ENCODE measurements at regions not wholly inside any gene's neighbourhood (a gene's known extent, or its start where the extent isn't known, plus 50 kb on each side); places are given as distances from the start of the nearest gene placed in this dataset.

DNA sequence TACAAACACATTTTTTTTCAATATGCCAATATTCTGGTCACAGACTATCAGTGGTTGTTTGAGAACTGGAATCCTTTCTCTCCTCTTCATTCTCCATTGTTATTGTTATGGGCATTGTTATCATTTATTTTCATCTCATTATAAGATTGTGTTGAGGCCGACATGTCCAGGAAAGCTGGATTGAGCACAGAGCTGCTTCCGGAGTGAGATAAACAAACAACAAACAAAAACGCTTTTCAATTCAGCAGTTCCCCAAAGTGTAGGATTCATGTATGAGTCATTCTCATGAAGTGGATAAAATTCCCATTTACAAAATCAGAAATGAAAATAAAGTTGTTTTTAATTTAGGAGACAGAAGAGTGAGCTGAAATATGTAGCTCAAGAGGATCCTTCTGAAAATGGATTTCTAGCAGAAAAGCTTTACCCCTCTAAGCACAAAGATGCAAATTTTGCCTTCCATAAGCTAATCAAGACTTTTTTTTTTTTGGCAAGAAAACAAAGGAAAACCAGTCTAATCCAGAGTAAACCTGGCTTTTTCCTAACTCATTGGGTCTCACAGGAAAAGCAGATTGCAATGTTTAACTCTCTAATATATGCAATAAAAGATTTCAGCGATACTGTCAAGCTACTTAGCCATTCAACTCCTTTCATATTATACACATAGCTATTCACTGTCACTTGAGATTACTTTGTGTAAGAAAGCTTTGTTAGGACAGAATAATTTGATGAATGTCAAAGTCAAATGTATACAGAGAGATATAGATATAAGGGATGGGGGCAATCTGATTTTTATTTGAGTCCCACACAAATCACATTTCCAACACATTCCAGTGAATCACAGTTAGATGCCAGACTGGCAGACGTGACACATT is 1441.7 kb upstream of the CELF4 start:
- H3K27ac Mint-ChIP-seq: no peak overlapping the region; the same call in 1 of the 2 replicates
- Histone ChIP-seq H3K27me3 (ENCODE audit: insufficient read depth) (no peaks in the 10 kb centered on the region), H3K27ac (ENCODE audit: low read depth) (no peak overlapping the region), H3K4me2 (no peak overlapping the region), H3K79me2 (replicated peaks; ENCODE audit: insufficient read depth) (no peaks in the 10 kb centered on the region), H3K9me2 (ENCODE audit: insufficient read depth) (no peaks in the 10 kb centered on the region), H3F3A (replicated peaks; ENCODE audit: low read depth) (no peaks in the 10 kb centered on the region), H4K20me1 (replicated peaks; ENCODE audit: insufficient read depth) (no peaks in the 10 kb centered on the region), H3K4me3 (no peak overlapping the region), H2AFZ (no peak overlapping the region), H3K4me1 (ENCODE audit: insufficient read depth) (no peaks in the 10 kb centered on the region), H3K36me3 (ENCODE audit: insufficient read depth) (peaks cover 8% of the 10 kb centered on the region; the same call in 1 of the 2 replicates)
- H3K9me3 Mint-ChIP-seq: peaks cover 22% of the 10 kb centered on the region
- ATAC-seq: no peak
- peaks cover 16% of the 10 kb centered on the region; the same call in 2 of the 3 replicates for H3K36me3 Mint-ChIP-seq (ENCODE audit: low read depth)
- DNase-seq (ENCODE audit: low spot score): no peak
- TF ChIP-seq CREB1 (CRISPR knock-in tag; IDR thresholded peaks at IDR 0.05; ENCODE audit: low read depth) (no peak), EZH2phosphoT487 (IDR thresholded peaks at IDR 0.05; ENCODE audit: unreplicated experiment) (no peak), STAT1 (IDR thresholded peaks at IDR 0.05; ENCODE audit: unreplicated experiment) (no peak), JUNB (IDR thresholded peaks at IDR 0.05; ENCODE audit: unreplicated experiment) (no peak), POLR2AphosphoS5 (IDR thresholded peaks at IDR 0.05; ENCODE audit: low read depth) (no peak), EZH2 (IDR thresholded peaks at IDR 0.05; ENCODE audit: low read depth, unreplicated experiment) (no peak), NANOG (IDR thresholded peaks at IDR 0.05; ENCODE audit: borderline replicate concordance) (no peak), ZNF331 (CRISPR knock-in tag; IDR thresholded peaks at IDR 0.05; ENCODE audit: low read depth) (no peak), ZNF114 (CRISPR knock-in tag; IDR thresholded peaks at IDR 0.05) (no peak)
- TF ChIP-seq, protein P1, sequence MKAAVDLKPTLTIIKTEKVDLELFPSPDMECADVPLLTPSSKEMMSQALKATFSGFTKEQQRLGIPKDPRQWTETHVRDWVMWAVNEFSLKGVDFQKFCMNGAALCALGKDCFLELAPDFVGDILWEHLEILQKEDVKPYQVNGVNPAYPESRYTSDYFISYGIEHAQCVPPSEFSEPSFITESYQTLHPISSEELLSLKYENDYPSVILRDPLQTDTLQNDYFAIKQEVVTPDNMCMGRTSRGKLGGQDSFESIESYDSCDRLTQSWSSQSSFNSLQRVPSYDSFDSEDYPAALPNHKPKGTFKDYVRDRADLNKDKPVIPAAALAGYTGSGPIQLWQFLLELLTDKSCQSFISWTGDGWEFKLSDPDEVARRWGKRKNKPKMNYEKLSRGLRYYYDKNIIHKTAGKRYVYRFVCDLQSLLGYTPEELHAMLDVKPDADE (IDR thresholded peaks at IDR 0.05): no peak
- TF ChIP-seq, protein P2, sequence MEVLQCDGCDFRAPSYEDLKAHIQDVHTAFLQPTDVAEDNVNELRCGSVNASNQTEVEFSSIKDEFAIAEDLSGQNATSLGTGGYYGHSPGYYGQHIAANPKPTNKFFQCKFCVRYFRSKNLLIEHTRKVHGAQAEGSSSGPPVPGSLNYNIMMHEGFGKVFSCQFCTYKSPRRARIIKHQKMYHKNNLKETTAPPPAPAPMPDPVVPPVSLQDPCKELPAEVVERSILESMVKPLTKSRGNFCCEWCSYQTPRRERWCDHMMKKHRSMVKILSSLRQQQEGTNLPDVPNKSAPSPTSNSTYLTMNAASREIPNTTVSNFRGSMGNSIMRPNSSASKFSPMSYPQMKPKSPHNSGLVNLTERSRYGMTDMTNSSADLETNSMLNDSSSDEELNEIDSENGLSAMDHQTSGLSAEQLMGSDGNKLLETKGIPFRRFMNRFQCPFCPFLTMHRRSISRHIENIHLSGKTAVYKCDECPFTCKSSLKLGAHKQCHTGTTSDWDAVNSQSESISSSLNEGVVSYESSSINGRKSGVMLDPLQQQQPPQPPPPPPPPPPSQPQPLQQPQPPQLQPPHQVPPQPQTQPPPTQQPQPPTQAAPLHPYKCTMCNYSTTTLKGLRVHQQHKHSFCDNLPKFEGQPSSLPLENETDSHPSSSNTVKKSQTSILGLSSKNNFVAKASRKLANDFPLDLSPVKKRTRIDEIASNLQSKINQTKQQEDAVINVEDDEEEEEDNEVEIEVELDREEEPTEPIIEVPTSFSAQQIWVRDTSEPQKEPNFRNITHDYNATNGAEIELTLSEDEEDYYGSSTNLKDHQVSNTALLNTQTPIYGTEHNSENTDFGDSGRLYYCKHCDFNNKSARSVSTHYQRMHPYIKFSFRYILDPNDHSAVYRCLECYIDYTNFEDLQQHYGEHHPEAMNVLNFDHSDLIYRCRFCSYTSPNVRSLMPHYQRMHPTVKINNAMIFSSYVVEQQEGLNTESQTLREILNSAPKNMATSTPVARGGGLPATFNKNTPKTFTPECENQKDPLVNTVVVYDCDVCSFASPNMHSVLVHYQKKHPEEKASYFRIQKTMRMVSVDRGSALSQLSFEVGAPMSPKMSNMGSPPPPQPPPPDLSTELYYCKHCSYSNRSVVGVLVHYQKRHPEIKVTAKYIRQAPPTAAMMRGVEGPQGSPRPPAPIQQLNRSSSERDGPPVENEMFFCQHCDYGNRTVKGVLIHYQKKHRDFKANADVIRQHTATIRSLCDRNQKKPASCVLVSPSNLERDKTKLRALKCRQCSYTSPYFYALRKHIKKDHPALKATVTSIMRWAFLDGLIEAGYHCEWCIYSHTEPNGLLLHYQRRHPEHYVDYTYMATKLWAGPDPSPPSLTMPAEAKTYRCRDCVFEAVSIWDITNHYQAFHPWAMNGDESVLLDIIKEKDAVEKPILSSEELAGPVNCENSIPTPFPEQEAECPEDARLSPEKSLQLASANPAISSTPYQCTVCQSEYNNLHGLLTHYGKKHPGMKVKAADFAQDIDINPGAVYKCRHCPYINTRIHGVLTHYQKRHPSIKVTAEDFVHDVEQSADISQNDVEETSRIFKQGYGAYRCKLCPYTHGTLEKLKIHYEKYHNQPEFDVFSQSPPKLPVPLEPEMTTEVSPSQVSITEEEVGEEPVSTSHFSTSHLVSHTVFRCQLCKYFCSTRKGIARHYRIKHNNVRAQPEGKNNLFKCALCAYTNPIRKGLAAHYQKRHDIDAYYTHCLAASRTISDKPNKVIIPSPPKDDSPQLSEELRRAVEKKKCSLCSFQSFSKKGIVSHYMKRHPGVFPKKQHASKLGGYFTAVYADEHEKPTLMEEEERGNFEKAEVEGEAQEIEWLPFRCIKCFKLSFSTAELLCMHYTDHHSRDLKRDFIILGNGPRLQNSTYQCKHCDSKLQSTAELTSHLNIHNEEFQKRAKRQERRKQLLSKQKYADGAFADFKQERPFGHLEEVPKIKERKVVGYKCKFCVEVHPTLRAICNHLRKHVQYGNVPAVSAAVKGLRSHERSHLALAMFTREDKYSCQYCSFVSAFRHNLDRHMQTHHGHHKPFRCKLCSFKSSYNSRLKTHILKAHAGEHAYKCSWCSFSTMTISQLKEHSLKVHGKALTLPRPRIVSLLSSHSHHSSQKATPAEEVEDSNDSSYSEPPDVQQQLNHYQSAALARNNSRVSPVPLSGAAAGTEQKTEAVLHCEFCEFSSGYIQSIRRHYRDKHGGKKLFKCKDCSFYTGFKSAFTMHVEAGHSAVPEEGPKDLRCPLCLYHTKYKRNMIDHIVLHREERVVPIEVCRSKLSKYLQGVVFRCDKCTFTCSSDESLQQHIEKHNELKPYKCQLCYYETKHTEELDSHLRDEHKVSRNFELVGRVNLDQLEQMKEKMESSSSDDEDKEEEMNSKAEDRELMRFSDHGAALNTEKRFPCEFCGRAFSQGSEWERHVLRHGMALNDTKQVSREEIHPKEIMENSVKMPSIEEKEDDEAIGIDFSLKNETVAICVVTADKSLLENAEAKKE (CRISPR knock-in tag; IDR thresholded peaks at IDR 0.05): no peak
- TF ChIP-seq, protein P3, sequence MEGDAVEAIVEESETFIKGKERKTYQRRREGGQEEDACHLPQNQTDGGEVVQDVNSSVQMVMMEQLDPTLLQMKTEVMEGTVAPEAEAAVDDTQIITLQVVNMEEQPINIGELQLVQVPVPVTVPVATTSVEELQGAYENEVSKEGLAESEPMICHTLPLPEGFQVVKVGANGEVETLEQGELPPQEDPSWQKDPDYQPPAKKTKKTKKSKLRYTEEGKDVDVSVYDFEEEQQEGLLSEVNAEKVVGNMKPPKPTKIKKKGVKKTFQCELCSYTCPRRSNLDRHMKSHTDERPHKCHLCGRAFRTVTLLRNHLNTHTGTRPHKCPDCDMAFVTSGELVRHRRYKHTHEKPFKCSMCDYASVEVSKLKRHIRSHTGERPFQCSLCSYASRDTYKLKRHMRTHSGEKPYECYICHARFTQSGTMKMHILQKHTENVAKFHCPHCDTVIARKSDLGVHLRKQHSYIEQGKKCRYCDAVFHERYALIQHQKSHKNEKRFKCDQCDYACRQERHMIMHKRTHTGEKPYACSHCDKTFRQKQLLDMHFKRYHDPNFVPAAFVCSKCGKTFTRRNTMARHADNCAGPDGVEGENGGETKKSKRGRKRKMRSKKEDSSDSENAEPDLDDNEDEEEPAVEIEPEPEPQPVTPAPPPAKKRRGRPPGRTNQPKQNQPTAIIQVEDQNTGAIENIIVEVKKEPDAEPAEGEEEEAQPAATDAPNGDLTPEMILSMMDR (conservative IDR thresholded peaks at IDR 0.05; ENCODE audit: low read depth in 2 of 2): no peak
- TF ChIP-seq, protein P4, sequence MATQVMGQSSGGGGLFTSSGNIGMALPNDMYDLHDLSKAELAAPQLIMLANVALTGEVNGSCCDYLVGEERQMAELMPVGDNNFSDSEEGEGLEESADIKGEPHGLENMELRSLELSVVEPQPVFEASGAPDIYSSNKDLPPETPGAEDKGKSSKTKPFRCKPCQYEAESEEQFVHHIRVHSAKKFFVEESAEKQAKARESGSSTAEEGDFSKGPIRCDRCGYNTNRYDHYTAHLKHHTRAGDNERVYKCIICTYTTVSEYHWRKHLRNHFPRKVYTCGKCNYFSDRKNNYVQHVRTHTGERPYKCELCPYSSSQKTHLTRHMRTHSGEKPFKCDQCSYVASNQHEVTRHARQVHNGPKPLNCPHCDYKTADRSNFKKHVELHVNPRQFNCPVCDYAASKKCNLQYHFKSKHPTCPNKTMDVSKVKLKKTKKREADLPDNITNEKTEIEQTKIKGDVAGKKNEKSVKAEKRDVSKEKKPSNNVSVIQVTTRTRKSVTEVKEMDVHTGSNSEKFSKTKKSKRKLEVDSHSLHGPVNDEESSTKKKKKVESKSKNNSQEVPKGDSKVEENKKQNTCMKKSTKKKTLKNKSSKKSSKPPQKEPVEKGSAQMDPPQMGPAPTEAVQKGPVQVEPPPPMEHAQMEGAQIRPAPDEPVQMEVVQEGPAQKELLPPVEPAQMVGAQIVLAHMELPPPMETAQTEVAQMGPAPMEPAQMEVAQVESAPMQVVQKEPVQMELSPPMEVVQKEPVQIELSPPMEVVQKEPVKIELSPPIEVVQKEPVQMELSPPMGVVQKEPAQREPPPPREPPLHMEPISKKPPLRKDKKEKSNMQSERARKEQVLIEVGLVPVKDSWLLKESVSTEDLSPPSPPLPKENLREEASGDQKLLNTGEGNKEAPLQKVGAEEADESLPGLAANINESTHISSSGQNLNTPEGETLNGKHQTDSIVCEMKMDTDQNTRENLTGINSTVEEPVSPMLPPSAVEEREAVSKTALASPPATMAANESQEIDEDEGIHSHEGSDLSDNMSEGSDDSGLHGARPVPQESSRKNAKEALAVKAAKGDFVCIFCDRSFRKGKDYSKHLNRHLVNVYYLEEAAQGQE (IDR thresholded peaks at IDR 0.05; ENCODE audit: unreplicated experiment): no peak
- H3K27me3 Mint-ChIP-seq (ENCODE audit: insufficient read depth, low read depth, poor library complexity): no peaks in the 10 kb centered on the region
- no peak overlapping the region for H3K4me3 Mint-ChIP-seq
- no peaks in the 10 kb centered on the region for H3K4me1 Mint-ChIP-seq

All from GM23338 (cell line).